HCT116 (cell line): ENCODE measurements at regions not wholly inside any gene's neighbourhood (a gene's known extent, or its start where the extent isn't known, plus 50 kb on each side); places are given as distances from the start of the nearest gene placed in this dataset.

Source experiments
- ATAC-seq: fragments of 200-7000 bp; cut with Tn5 transposase; 2 replicates; pipeline ENCODE4 v1.9.1; 2020; ENCODE audit warnings: mild to moderate bottlenecking, moderate library complexity
- BruUV-seq: library from RNA; stranded (reverse); fragments of 400-500 nt; replicated peaks from 2 replicates; lab custom pipeline; 2021; lab: Mats Ljungman, UMichigan
- CTCF ChIA-PET: fragments of 300-600 bp; sonication (Branson Sonifier 250); formaldehyde crosslinking; loops from one replicate; lab custom pipeline; 2021; ENCODE audit warnings: antibody characterized with exemption; lab: Charles Lee
- POLR2A ChIA-PET: fragments of 300-600, 350-600 bp; sonication (Branson Sonifier 250); formaldehyde crosslinking; loops from one replicate; lab custom pipeline; 2021; ENCODE audit warnings: antibody characterized with exemption; lab: Charles Lee
- RAD21 ChIA-PET, 2 experiments: fragments of 300-600 bp; sonication (Branson Sonifier 250); formaldehyde crosslinking; loops; one replicate each; lab custom pipeline; 2023; ENCODE audit warnings: low total read pairs in 2 of 2; ENCODE audit not compliant: uncharacterized antibody in 2 of 2, unreplicated experiment in 2 of 2, low non-redundant PET in 1 of 2; lab: Charles Lee
- DNase-seq: peaks from one replicate; pipeline ENCODE4 v3.0.0-alpha.2; 2010; ENCODE audit warnings: low read depth, low spot score
- H2AFZ ChIP-seq: fragments of 200-600 bp; shearing (Covaris generic), sonication (generic); 2 replicates; pipeline ENCODE4 v1.6.1; 2017; ENCODE audit warnings: low read depth, mixed run types, mixed read lengths, antibody characterized with exemption, low read length; ENCODE audit not compliant: poor library complexity, severe bottlenecking
- H3K27ac ChIP-seq: 2 replicates; pipeline ENCODE4 v1.5.1; 2012; ENCODE audit warnings: low read depth, low read length
- H3K27me3 ChIP-seq: fragments of 200-600 bp; sonication (generic); 2 replicates; pipeline ENCODE4 v1.6.1; 2016; ENCODE audit warnings: mixed run types, low read length, mixed read lengths; ENCODE audit not compliant: insufficient read depth
- H3K36me3 ChIP-seq, 2 experiments: fragments of 200-500 bp in 1 of 2; fragments of 200-600 bp in 1 of 2; sonication (Bioruptor generic) in 1 of 2; sonication (generic) in 1 of 2; 2 replicates each; pipeline versions ENCODE4 v1.5.1 to v1.6.1; 2014 to 2016; ENCODE audit warnings: low read length in 2 of 2, inconsistent platforms in 1 of 2, mixed read lengths in 1 of 2, mixed run types in 1 of 2; ENCODE audit not compliant: insufficient read depth in 2 of 2, control insufficient read depth in 1 of 2
- H3K4me1 ChIP-seq, 2 experiments: fragments of 200-600 bp in 1 of 2; sonication (generic) in 1 of 2; 2 replicates each; pipeline versions ENCODE4 v1.5.1 to v1.6.1; 2012 to 2017; ENCODE audit warnings: low read length in 2 of 2, inconsistent platforms in 1 of 2, mild to moderate bottlenecking in 1 of 2, mixed read lengths in 1 of 2, mixed run types in 1 of 2, moderate library complexity in 1 of 2; ENCODE audit not compliant: insufficient read depth in 2 of 2, control insufficient read depth in 1 of 2
- H3K4me2 ChIP-seq: fragments of 200-600 bp; sonication (generic); 2 replicates; pipeline ENCODE4 v1.6.1; 2017; ENCODE audit warnings: mixed run types, low read length, mixed read lengths
- H3K4me3 ChIP-seq, 2 experiments: fragments of 200-600 bp in 1 of 2; sonication (generic) in 1 of 2; replicated peaks in 1 of 2; 2 replicates each; pipeline ENCODE4 v1.5.1; 2011 to 2016; ENCODE audit warnings: low read length in 2 of 2, control low read depth in 1 of 2, low read depth in 1 of 2, mild to moderate bottlenecking in 1 of 2, mixed read lengths in 1 of 2, mixed run types in 1 of 2
- H3K79me2 ChIP-seq: fragments of 200-600 bp; sonication (generic); 2 replicates; pipeline ENCODE4 v1.6.1; 2017; ENCODE audit warnings: mild to moderate bottlenecking, mixed run types, low read length, moderate library complexity, mixed read lengths; ENCODE audit not compliant: insufficient read depth
- H3K9ac ChIP-seq: fragments of 200-600 bp; sonication (generic); 2 replicates; pipeline ENCODE4 v1.6.1; 2016; ENCODE audit warnings: low read length, mixed read lengths
- H3K9me2 ChIP-seq: fragments of 200-600 bp; sonication (generic), shearing (Covaris generic); 2 replicates; pipeline ENCODE4 v1.6.1; 2017; ENCODE audit warnings: mixed run types, mild to moderate bottlenecking, moderate library complexity; ENCODE audit not compliant: insufficient read depth
- H3K9me3 ChIP-seq, 2 experiments: fragments of 200-500 bp in 1 of 2; fragments of 200-600 bp in 1 of 2; sonication (Bioruptor generic) in 1 of 2; sonication (generic) in 1 of 2; 2 replicates each; pipeline ENCODE4 v1.6.1; 2014 to 2017; ENCODE audit warnings: low read length in 2 of 2, mixed read lengths in 2 of 2, inconsistent platforms in 1 of 2, low read depth in 1 of 2, mild to moderate bottlenecking in 1 of 2, mixed run types in 1 of 2, moderate library complexity in 1 of 2; ENCODE audit not compliant: control insufficient read depth in 1 of 2, insufficient read depth in 1 of 2
- H4K20me1 ChIP-seq: fragments of 200-600 bp; sonication (generic), shearing (Covaris generic); 2 replicates; pipeline ENCODE4 v1.6.1; 2017; ENCODE audit warnings: mixed run types, mild to moderate bottlenecking, moderate library complexity; ENCODE audit not compliant: insufficient read depth
- ELF1 ChIP-seq: IDR thresholded peaks from 2 replicates; pipeline ENCODE4 v1.6.1; 2012; ENCODE audit warnings: low read depth, borderline replicate concordance
- EZH2phosphoT487 ChIP-seq: fragments of 200-600 bp; IDR thresholded peaks from 2 replicates; pipeline ENCODE4 v1.6.1; 2018; ENCODE audit warnings: antibody characterized with exemption, borderline replicate concordance
- JUND ChIP-seq: IDR thresholded peaks from 2 replicates; pipeline ENCODE4 v1.6.1; 2012
- POLR2A ChIP-seq: IDR thresholded peaks from 2 replicates; pipeline ENCODE4 v1.7.0; 2011; ENCODE audit warnings: borderline replicate concordance; ENCODE audit not compliant: insufficient read depth, insufficient read length; ENCODE audit errors: extremely low read depth
- POLR2AphosphoS5 ChIP-seq: IDR thresholded peaks from 2 replicates; pipeline ENCODE4 v1.6.1; 2011; ENCODE audit warnings: mild to moderate bottlenecking, low read depth, low read length, moderate library complexity
- RAD21 ChIP-seq: IDR thresholded peaks from 2 replicates; pipeline ENCODE4 v1.6.1; 2012; ENCODE audit warnings: low read depth, mild to moderate bottlenecking
- intact Hi-C: fragments of 100-400 bp; cut with micrococcal nuclease; formaldehyde crosslinking; loops from 2 replicates; pipeline ENCODE4 v1.10.0; 2022
- TF ChIP-seq, protein P1 (sequence below): IDR thresholded peaks from 2 replicates; pipeline ENCODE4 v1.6.1; 2012
- TF ChIP-seq, protein P2 (sequence below): IDR thresholded peaks from 2 replicates; pipeline ENCODE4 v1.6.1; 2012; ENCODE audit warnings: low read depth

GRCh38 chr6:153488267-153488666, 357.2 kb upstream of the RGS17 start:
- H3K4me1 ChIP-seq: no peaks in the 10 kb centered on the region
- no peak overlapping the region for H3K4me3 ChIP-seq
- BruUV-seq: no TSS peak
- H3K27me3 ChIP-seq: no peaks in the 10 kb centered on the region; the same call in 1 of the 2 replicates
- ATAC-seq: no peak
- no peak overlapping the region for H3K4me2 ChIP-seq
- ChIA-PET POLR2A (no interaction called here), RAD21 (no interaction called here), CTCF (no interaction called here)
- no peak overlapping the region for H3K27ac ChIP-seq
- no peaks in the 10 kb centered on the region for H3K79me2 ChIP-seq
- DNase-seq: no peak
- no peak overlapping the region for H2AFZ ChIP-seq
- H3K9me2 ChIP-seq: no peaks in the 10 kb centered on the region
- no peaks in the 10 kb centered on the region for H4K20me1 ChIP-seq
- H3K9me3 ChIP-seq: no peaks in the 10 kb centered on the region
- H3K36me3 ChIP-seq: no peaks in the 10 kb centered on the region
- H3K9ac ChIP-seq: no peak overlapping the region
- TF ChIP-seq EZH2phosphoT487 (no peak), JUND (no peak), POLR2A (no peak), RAD21 (no peak), ELF1 (no peak), POLR2AphosphoS5 (no peak)
- TF ChIP-seq, protein P1, sequence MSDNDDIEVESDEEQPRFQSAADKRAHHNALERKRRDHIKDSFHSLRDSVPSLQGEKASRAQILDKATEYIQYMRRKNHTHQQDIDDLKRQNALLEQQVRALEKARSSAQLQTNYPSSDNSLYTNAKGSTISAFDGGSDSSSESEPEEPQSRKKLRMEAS: no peak
- TF ChIP-seq, protein P2, sequence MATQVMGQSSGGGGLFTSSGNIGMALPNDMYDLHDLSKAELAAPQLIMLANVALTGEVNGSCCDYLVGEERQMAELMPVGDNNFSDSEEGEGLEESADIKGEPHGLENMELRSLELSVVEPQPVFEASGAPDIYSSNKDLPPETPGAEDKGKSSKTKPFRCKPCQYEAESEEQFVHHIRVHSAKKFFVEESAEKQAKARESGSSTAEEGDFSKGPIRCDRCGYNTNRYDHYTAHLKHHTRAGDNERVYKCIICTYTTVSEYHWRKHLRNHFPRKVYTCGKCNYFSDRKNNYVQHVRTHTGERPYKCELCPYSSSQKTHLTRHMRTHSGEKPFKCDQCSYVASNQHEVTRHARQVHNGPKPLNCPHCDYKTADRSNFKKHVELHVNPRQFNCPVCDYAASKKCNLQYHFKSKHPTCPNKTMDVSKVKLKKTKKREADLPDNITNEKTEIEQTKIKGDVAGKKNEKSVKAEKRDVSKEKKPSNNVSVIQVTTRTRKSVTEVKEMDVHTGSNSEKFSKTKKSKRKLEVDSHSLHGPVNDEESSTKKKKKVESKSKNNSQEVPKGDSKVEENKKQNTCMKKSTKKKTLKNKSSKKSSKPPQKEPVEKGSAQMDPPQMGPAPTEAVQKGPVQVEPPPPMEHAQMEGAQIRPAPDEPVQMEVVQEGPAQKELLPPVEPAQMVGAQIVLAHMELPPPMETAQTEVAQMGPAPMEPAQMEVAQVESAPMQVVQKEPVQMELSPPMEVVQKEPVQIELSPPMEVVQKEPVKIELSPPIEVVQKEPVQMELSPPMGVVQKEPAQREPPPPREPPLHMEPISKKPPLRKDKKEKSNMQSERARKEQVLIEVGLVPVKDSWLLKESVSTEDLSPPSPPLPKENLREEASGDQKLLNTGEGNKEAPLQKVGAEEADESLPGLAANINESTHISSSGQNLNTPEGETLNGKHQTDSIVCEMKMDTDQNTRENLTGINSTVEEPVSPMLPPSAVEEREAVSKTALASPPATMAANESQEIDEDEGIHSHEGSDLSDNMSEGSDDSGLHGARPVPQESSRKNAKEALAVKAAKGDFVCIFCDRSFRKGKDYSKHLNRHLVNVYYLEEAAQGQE: no peak
- intact Hi-C loops: no loop called here
